OCI-LY1 (cell line): ENCODE measurements at regions not wholly inside any gene's neighbourhood (a gene's known extent, or its start where the extent isn't known, plus 50 kb on each side); places are given as distances from the start of the nearest gene placed in this dataset.

Experiments
- H2AFZ ChIP-seq: fragments of 200-600 bp; sonication (generic), shearing (Covaris generic); 2 replicates; pipeline ENCODE4 v1.6.0; 2014; ENCODE audit warnings: antibody characterized with exemption, mild to moderate bottlenecking, low read length
- H3F3A ChIP-seq: fragments of 200-600 bp; sonication (generic), shearing (Covaris generic); 2 replicates; pipeline ENCODE4 v1.6.0; 2014; ENCODE audit warnings: mild to moderate bottlenecking, antibody characterized with exemption, low read length, moderate library complexity; ENCODE audit not compliant: insufficient read depth
- H3K27ac ChIP-seq: fragments of 200-600 bp; sonication (generic); 2 replicates; pipeline ENCODE4 v1.5.1; 2014; ENCODE audit warnings: low read length, mixed run types, mild to moderate bottlenecking, low read depth; ENCODE audit not compliant: poor library complexity, severe bottlenecking
- H3K27me3 ChIP-seq: fragments of 200-600 bp; sonication (generic); 2 replicates; pipeline ENCODE4 v1.6.0; 2014; ENCODE audit warnings: antibody characterized with exemption, mild to moderate bottlenecking, low read length, moderate library complexity; ENCODE audit not compliant: insufficient read depth
- H3K36me3 ChIP-seq: fragments of 200-600 bp; sonication (generic); 2 replicates; pipeline ENCODE4 v1.6.1; 2014; ENCODE audit warnings: mild to moderate bottlenecking, antibody characterized with exemption, low read length, moderate library complexity, mixed read lengths; ENCODE audit not compliant: insufficient read depth
- H3K4me1 ChIP-seq: fragments of 200-600 bp; sonication (generic); 2 replicates; pipeline ENCODE4 v1.5.1; 2014; ENCODE audit warnings: mild to moderate bottlenecking, low read length, moderate library complexity; ENCODE audit not compliant: insufficient read depth, severe bottlenecking
- H3K4me2 ChIP-seq: fragments of 200-600 bp; sonication (generic), shearing (Covaris generic); 2 replicates; pipeline ENCODE4 v1.6.1; 2014; ENCODE audit warnings: low read length
- H3K4me3 ChIP-seq: fragments of 200-600 bp; sonication (generic); 2 replicates; pipeline ENCODE4 v1.5.1; 2014; ENCODE audit warnings: low read length, low read depth, mild to moderate bottlenecking, mixed read lengths; ENCODE audit not compliant: poor library complexity, severe bottlenecking
- H3K79me2 ChIP-seq: fragments of 200-600 bp; shearing (Covaris generic); 2 replicates; pipeline ENCODE4 v1.6.1; 2016; ENCODE audit warnings: mixed run types, low read length, mixed read lengths; ENCODE audit not compliant: insufficient read depth
- H3K9ac ChIP-seq: fragments of 200-600 bp; sonication (generic), shearing (Covaris generic); 2 replicates; pipeline ENCODE4 v1.6.1; 2014; ENCODE audit warnings: mild to moderate bottlenecking, low read length, mixed read lengths
- H3K9me2 ChIP-seq: fragments of 200-600 bp; sonication (generic), shearing (Covaris generic); 2 replicates; pipeline ENCODE4 v1.6.1; 2014; ENCODE audit warnings: low read depth, mild to moderate bottlenecking, low read length, mixed read lengths
- H3K9me3 ChIP-seq: fragments of 200-600 bp; shearing (Covaris generic); 2 replicates; pipeline ENCODE4 v1.6.1; 2014; ENCODE audit warnings: low read length, mixed read lengths
- H4K20me1 ChIP-seq: fragments of 200-600 bp; sonication (generic), shearing (Covaris generic); 2 replicates; pipeline ENCODE4 v1.6.0; 2016; ENCODE audit warnings: mild to moderate bottlenecking, low read length; ENCODE audit not compliant: insufficient read depth
- CTCF ChIP-seq: fragments of 200-600 bp; sonication (generic), shearing (Covaris generic); IDR thresholded peaks from 2 replicates; pipeline ENCODE4 v1.5.1; 2017; ENCODE audit warnings: mild to moderate bottlenecking, antibody characterized with exemption, low read length, moderate library complexity, mixed read lengths
- EZH2 ChIP-seq: fragments of 200-600 bp; sonication (generic), shearing (Covaris generic); IDR thresholded peaks from 2 replicates; pipeline ENCODE4 v1.8.0; 2017; ENCODE audit warnings: borderline replicate concordance, mixed run types, mild to moderate bottlenecking, antibody characterized with exemption, low read length, moderate library complexity, mixed read lengths

- no peaks in the 10 kb centered on the region for H3K36me3 ChIP-seq
- H2AFZ ChIP-seq: no peak overlapping the region
- no peak for TF ChIP-seq EZH2
- TF ChIP-seq CTCF: no peak
- H3K9me3 ChIP-seq: no peaks in the 10 kb centered on the region
- no peaks in the 10 kb centered on the region for H3K4me1 ChIP-seq
- H3F3A ChIP-seq: no peaks in the 10 kb centered on the region
- H3K4me2 ChIP-seq: no peak overlapping the region
- no peak overlapping the region for H3K27ac ChIP-seq
- H3K27me3 ChIP-seq: no peaks in the 10 kb centered on the region
- H4K20me1 ChIP-seq: no peaks in the 10 kb centered on the region
- H3K4me3 ChIP-seq: no peak overlapping the region
- no peak overlapping the region for H3K9ac ChIP-seq
- no peaks in the 10 kb centered on the region for H3K9me2 ChIP-seq
- no peaks in the 10 kb centered on the region for H3K79me2 ChIP-seq
Observed at GRCh38 chr6:155883334-155883731, 427.7 kb upstream of the NOX3 start.

GRCh38 chr6:155882527-155883333 lies 427.1 kb upstream of the NOX3 start:
- no peaks in the 10 kb centered on the region for H3K4me1 ChIP-seq
- H3K4me2 ChIP-seq: no peak overlapping the region

GRCh38 chr6:155881826-155882526 lies 426.3 kb upstream of the NOX3 start:
- Histone ChIP-seq H2AFZ (no peak overlapping the region), H3K4me1 (no peaks in the 10 kb centered on the region)

More at GRCh38 chr6:155882527-155883333, 427.1 kb upstream of the NOX3 start:
- no peak overlapping the region for H2AFZ ChIP-seq
- no peak overlapping the region for H3K27ac ChIP-seq
- no peaks in the 10 kb centered on the region for H3K27me3 ChIP-seq
- no peak overlapping the region for H3K9ac ChIP-seq
- no peaks in the 10 kb centered on the region for H3K9me2 ChIP-seq
- no peaks in the 10 kb centered on the region for H3K79me2 ChIP-seq
- H3K36me3 ChIP-seq: no peaks in the 10 kb centered on the region
- H4K20me1 ChIP-seq: no peaks in the 10 kb centered on the region
- no peak overlapping the region for H3K4me3 ChIP-seq
- no peak for TF ChIP-seq EZH2
- no peak for TF ChIP-seq CTCF
- H3K9me3 ChIP-seq: no peaks in the 10 kb centered on the region
- H3F3A ChIP-seq: no peaks in the 10 kb centered on the region

More at GRCh38 chr6:155881826-155882526, 426.3 kb upstream of the NOX3 start:
- no peaks in the 10 kb centered on the region for H3F3A ChIP-seq
- no peak overlapping the region for H3K27ac ChIP-seq
- H3K27me3 ChIP-seq: no peaks in the 10 kb centered on the region
- H4K20me1 ChIP-seq: no peaks in the 10 kb centered on the region
- H3K4me3 ChIP-seq: no peak overlapping the region
- H3K36me3 ChIP-seq: no peaks in the 10 kb centered on the region
- no peaks in the 10 kb centered on the region for H3K9me3 ChIP-seq
- H3K4me2 ChIP-seq: no peak overlapping the region
- H3K9me2 ChIP-seq: no peaks in the 10 kb centered on the region
- no peaks in the 10 kb centered on the region for H3K79me2 ChIP-seq
- no peak for TF ChIP-seq EZH2
- no peak for TF ChIP-seq CTCF
- H3K9ac ChIP-seq: no peak overlapping the region
